Left forelimb (tissue), 1 donor: ENCODE measurements at regions not wholly inside any gene's neighbourhood (a gene's known extent, or its start where the extent isn't known, plus 50 kb on each side); places are given as distances from the start of the nearest gene placed in this dataset.
"Not testable (repeated sequence)": the region's sequence is repeated elsewhere in the genome, so short reads cannot be mapped to it uniquely, and the experiment has no call there.

Experiments used
- DNase-seq: peaks from one replicate; pipeline ENCODE4 v3.0.0-alpha.2; 2018; ENCODE audit warnings: low spot score

DNA sequence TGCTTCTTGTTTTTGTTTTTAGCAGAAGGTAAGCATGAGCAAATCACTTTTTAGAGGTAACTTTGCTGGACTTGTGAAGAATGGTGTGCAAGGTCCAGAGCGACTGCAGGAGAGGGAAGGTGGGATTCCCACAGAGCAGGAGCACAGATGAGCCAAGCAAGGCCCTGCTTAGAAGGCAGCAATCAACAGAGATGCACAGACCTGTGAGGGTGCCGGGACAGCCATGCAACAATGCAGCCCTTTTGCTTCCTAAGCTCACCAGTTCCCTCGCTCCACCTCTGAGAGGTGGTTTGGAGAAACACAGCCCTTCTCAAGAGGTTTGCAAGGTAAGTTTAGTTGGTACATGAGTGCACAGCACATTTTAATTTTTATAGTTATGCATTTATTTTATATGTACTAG lies 85.1 kb upstream of the FBXO28 start:
- DNase-seq = not testable (repeated sequence)

DNA sequence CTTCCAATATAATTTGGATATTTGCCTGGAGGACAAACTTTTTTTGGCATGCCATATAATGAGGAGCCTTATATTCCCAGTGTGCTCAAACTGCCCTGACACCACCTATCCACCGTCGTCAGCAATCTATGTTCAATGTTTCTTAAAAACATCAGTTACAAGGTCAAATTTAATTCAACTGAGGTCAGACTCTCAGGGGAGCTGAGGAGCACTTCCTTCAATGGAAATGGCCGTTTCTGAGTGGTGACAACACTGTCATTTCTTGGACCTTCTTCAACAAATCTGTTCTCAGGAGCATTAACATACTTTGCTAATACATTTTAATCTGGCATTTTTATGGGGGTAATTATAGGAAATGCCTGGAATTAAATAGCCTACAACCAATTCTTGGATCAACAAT lies 90.8 kb upstream of the FBXO28 start:
- not testable (repeated sequence) for DNase-seq

DNA sequence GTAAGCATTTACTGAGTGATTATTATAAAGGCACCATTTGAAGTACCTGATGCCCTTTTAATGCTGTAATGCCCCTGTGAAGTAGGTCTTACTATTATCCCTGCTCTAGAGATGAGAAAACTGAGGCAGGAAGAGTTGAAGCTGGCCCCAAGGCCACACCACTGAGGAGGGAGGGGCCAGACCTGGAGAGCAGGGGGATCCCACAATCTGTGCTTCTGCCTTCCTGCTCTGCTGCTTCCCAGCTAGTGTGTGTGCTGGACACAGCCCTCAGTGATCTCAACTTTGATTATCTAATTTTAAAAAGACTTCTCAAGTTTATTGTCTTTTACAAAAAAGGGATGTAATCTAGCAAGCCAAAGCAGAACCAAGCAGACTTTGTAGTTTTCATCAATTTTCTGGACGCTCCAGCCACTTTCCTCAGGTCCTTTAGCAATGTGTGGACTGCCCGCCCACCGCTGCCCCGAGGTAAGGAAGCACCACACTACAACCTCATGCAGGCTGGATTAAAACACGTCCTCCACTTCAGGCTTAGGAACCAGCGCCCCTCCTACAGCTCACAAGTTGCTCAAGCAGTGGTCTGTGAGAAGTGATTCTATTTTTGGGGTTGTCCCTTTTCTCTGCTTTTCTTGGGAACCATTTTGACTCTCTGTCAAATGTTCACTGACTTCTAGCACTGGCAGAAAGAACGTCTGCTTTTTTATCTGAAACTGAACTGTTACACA lies 91.5 kb upstream of the FBXO28 start:
- DNase-seq = not testable (repeated sequence)

DNA sequence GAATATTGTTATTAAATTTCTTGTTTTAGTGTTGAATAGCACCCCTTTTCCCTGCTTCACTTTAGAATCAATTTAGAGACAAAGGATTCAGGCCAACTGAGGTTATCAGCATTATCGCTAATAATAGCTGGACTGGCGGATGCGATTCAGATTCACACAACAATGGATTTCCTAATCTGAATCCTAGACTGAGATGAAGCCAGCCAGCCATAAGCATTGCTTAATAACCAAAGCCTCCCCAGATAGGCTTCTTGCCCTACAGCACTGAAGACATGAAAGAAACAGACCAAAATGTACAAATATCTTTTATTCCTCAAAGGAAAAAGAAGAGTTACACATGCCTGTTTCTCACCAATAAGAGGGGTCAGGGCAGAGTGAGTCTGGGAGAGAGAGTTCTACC lies 94.0 kb upstream of the FBXO28 start:
- not testable (repeated sequence) for DNase-seq

DNA sequence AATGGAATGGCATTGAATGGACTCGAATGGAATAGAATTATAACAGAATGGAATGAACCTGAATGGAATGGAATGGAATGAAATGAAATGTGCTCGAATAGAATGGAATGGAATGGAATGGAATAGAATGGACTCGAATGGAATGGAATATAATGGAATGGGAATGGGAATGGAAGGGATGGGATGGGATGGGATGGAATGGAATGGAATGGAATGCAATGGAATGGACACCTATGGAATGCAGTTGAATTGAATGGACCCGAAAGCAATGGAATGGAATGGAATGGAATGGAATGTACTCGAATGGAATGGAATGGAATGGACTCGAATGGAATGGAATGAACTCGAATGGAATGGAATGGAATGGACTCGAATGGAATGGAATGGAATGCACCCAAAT lies 98.1 kb upstream of the FBXO28 start:
- DNase-seq = not testable (repeated sequence)

DNA sequence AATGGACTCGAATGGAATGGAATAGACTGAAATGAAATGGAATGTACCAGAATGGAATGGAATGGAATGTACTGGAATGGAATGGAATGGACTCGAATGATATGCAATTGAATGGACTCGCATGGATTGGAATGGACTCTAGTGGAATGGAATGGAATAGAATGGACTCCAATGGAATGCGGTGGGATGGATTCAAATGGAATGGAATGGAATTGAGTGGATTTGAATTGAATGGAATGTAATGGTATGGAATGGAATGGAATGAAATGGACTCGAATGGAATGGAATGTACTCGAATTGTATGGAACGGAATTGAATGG lies 99.6 kb upstream of the FBXO28 start:
- DNase-seq = no peak

- DNase-seq = not testable (repeated sequence)
Measured at GRCh38 chr1:224013626-224014329, 100.1 kb upstream of the FBXO28 start.

DNA sequence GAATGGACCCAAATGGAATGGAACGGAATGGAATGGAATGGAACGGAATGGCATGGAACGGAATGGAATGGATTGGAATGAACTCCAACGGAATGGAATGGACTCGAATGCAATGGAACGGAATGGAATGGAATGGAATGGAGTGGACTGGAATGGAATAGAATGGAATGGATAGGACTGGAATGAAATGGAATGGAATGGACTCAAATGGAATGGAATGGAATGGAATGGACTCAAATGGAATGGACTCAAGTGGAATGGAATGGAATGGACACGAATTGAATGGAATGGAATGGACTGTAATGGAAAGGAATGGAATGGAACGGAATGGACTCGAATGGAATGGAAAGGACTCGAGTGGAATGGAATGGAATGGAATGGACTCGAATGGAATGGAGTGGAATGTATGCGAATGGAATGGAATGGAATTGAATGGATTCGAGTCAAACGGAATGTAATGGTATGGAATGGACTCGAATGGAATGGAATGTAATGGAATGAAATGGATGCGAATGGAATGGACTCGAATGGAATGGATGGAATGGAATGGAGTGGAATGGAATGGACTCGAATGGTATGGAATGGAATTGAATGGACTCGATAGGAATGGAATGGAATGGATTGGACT lies 101.0 kb upstream of the FBXO28 start:
- not testable (repeated sequence) for DNase-seq

DNA sequence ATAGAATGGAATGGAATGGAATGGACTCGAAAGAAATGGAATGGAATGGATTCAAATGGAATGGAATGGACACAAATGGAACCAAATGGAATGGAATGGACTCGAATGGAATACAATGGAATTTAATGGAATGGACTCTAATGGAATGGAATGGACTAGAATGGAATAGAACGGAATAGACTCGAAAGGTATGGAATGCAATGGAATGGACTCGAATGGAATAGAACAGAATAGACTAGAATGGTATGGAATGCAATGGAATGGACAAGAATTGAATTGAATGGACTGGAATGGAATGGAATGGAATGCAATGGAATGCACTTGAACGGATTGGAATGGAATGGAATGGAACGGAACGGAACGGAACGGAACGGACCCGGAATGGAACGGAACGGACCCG lies 101.7 kb upstream of the FBXO28 start:
- DNase-seq = not testable (repeated sequence)

DNA sequence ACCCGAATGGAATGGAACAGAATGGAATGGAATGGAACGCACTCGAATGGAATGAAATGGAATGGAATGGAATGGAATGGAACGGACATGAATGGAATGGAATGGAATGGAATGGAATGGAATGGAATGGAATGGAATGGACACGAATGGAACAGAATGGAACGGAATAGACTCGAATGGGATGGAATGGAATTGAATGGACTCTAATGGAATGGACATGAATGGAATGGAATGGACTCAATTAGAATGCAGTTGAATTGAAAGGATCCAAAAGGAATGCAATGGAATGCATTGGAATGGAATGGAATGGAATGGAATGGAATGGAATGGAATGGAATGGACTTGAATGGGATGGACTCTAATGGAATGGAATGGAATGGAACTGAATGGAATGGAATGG lies 102.2 kb upstream of the FBXO28 start:
- not testable (repeated sequence) for DNase-seq

- DNase-seq = not testable (repeated sequence)
Measured at GRCh38 chr1:224011153-224011552, 102.8 kb upstream of the FBXO28 start.

GRCh38 chr1:224005973-224006372 lies 107.9 kb upstream of the FBXO28 start:
- DNase-seq = not testable (repeated sequence)

DNA sequence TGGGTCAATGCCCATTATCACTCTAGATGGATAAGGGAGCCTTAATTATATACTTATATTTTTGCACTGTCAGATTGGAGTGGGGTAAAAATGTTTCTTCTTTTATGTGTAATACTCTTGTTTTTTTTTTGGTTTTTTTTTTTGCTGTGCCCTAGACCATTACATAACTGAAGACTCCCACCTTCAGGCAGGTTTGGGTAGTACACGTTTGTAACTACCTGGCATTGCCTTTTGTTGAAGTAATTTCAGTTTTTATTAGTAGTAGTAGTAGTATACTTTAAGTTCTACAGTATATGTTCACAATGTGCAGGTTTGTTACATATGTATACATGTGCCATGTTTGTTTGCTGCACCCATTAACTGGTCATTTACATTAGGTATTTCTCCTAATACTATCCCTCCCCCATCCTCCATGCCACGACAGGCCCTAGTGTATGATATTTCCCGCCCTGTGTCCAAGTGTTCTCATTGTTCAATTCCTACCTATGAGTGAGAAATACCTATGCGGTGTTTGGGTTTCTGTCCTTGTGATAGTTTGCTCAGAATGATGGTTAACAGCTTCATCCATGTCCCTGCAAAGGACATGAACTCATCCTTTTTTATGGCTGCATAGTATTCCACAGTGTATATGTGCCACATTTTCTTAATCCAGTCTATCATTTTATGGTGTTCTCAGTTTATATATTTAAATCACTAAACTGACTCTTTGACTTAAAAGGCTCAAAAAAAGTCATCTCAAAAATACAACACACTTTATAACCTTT lies 109.2 kb upstream of the FBXO28 start:
- DNase-seq = not testable (repeated sequence)

GRCh38 chr1:224003896-224004295 lies 110.0 kb upstream of the FBXO28 start:
- not testable (repeated sequence) for DNase-seq

DNA sequence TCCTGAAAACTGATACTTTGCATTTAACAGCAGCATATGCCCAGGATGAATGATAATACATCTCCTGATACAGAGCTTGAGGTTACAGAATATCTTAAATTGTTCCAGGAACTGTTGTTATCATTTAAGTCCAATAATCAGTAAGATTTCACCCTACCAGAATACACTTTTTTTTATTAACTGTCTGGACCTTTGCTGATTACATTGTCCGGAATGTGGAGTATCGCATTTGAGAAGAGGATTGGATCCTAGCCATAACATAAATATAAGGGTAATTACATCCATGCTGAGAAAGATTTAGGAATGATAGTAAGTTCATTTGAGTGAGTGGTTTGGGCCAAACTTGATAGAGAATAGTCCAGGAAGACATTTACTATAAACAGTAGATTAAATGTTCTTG lies 112.2 kb upstream of the FBXO28 start:
- DNase-seq = not testable (repeated sequence)

DNA sequence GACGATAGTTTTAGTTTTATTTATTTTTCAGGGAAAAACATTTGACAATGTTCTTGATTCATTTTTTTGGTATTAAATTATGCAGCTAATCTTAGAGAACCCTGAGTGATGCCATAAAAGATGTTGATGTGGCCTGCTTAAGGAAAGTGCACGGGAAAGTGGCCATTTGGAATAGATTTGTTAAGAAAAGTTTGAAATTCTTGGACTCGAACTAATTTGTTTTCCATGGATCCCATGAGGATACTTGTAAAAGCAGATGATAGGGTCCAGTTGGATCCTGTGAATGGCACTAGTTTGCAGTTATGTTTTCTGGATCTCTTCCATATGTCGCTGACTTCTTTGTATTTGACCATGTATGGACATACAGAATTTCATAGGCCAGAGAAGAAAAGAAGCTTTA lies 114.2 kb upstream of the FBXO28 start:
- DNase-seq = not testable (repeated sequence)

GRCh38 chr1:223998676-223999455 lies 115.0 kb upstream of the FBXO28 start:
- not testable (repeated sequence) for DNase-seq

- DNase-seq = not testable (repeated sequence)
Measured at GRCh38 chr1:223996376-223996775, 117.5 kb upstream of the FBXO28 start.

GRCh38 chr1:223992456-223993246 lies 121.3 kb upstream of the FBXO28 start:
- DNase-seq = peak; percentile 100

GRCh38 chr1:223991297-223991857 lies 122.5 kb upstream of the FBXO28 start:
- not testable (repeated sequence) for DNase-seq
